GM23248 (cell line): ENCODE measurements at regions not wholly inside any gene's neighbourhood (a gene's known extent, or its start where the extent isn't known, plus 50 kb on each side); places are given as distances from the start of the nearest gene placed in this dataset.

Source experiments
- DNase-seq: peaks from one replicate; pipeline ENCODE4 v3.0.0-alpha.2; 2015
- H2AFZ ChIP-seq: fragments of 200-600 bp; sonication (generic); 2 replicates; pipeline ENCODE4 v1.6.1; 2016; ENCODE audit warnings: antibody characterized with exemption
- H3F3A ChIP-seq: fragments of 200-600 bp; sonication (generic); 2 replicates; pipeline ENCODE4 v1.6.1; 2016; ENCODE audit warnings: mild to moderate bottlenecking, antibody characterized with exemption, mixed run types; ENCODE audit not compliant: insufficient read depth
- H3K27ac ChIP-seq: fragments of 200-600 bp; sonication (generic); 2 replicates; pipeline ENCODE4 v1.5.1; 2016; ENCODE audit warnings: mild to moderate bottlenecking
- H3K27me3 ChIP-seq: fragments of 200-600 bp; sonication (generic); replicated peaks from 2 replicates; pipeline ENCODE4 v1.6.1; 2016; ENCODE audit warnings: mild to moderate bottlenecking; ENCODE audit not compliant: insufficient read depth
- H3K36me3 ChIP-seq: fragments of 200-600 bp; sonication (generic); 2 replicates; pipeline ENCODE4 v1.6.1; 2016; ENCODE audit warnings: low read depth, mild to moderate bottlenecking
- H3K4me1 ChIP-seq: fragments of 200-600 bp; sonication (generic); 2 replicates; pipeline ENCODE4 v1.6.1; 2016; ENCODE audit warnings: mild to moderate bottlenecking; ENCODE audit not compliant: insufficient read depth
- H3K4me2 ChIP-seq: fragments of 200-600 bp; sonication (generic); one replicate; pipeline ENCODE4 v1.6.1; 2016; ENCODE audit warnings: mild to moderate bottlenecking; ENCODE audit not compliant: unreplicated experiment
- H3K4me3 ChIP-seq: fragments of 200-600 bp; sonication (generic); 2 replicates; pipeline ENCODE4 v1.5.1; 2016; ENCODE audit warnings: mild to moderate bottlenecking
- H3K79me2 ChIP-seq: fragments of 200-600 bp; sonication (generic); 2 replicates; pipeline ENCODE4 v1.6.1; 2016; ENCODE audit warnings: mild to moderate bottlenecking; ENCODE audit not compliant: insufficient read depth
- H3K9ac ChIP-seq: fragments of 200-600 bp; sonication (generic); 2 replicates; pipeline ENCODE4 v1.6.1; 2016; ENCODE audit warnings: mild to moderate bottlenecking
- H3K9me2 ChIP-seq: fragments of 200-600 bp; sonication (generic); 2 replicates; pipeline ENCODE4 v1.6.1; 2016; ENCODE audit warnings: mixed run types, mild to moderate bottlenecking, moderate library complexity; ENCODE audit not compliant: insufficient read depth
- H3K9me3 ChIP-seq: fragments of 200-600 bp; sonication (generic); one replicate; pipeline ENCODE4 v1.6.1; 2017; ENCODE audit warnings: low read depth
- H4K20me1 ChIP-seq: fragments of 200-600 bp; sonication (generic); 2 replicates; pipeline ENCODE4 v1.6.0; 2016; ENCODE audit not compliant: insufficient read depth
- EZH2 ChIP-seq: fragments of 200-600 bp; sonication (generic); IDR thresholded peaks from 2 replicates; pipeline ENCODE4 v1.6.1; 2018; ENCODE audit warnings: antibody characterized with exemption, mild to moderate bottlenecking; ENCODE audit not compliant: insufficient read depth, poor library complexity, severe bottlenecking
- EZH2phosphoT487 ChIP-seq: fragments of 200-600 bp; sonication (generic); IDR thresholded peaks from 2 replicates; pipeline ENCODE4 v1.6.1; 2018; ENCODE audit warnings: antibody characterized with exemption, moderate library complexity, mild to moderate bottlenecking, low read depth; ENCODE audit not compliant: insufficient read depth
- WGBS, 2 experiments: methylation state at CpG; one replicate each; pipeline ENCODE4 v1.1.6; 2015 to 2017; ENCODE audit warnings: low lambda C conversion rate in 2 of 2, low coverage in 1 of 2; ENCODE audit errors: missing lambda C conversion rate in 2 of 2; 5-methylcytosine and 5-hydroxymethylcytosine counted together
- in situ Hi-C: fragments of 300-500 bp; cut with MboI; formaldehyde crosslinking; loops from 2 replicates; pipeline ENCODE4 v1.15.0; 2020

DNA sequence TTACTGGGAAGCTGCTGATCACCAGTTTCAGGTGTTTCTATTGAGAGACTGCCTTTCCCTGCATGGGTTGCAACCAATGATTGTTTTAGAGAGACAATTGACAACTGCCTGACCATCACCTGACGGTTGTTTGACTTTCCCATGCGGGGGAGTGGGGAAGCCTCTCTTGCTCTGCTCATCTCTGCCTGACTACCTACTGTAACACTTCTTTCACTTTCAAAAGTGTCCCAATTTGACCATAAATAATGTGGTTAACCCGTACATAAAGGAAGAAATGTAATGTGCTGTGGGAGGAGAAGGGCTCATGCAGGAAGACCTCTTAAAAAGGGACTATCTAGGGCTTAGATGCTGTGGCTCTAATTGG, 122.1 kb upstream of the PHACTR1 start:
- Histone ChIP-seq H3K36me3 (no peaks in the 10 kb centered on the region), H3K4me1 (peaks cover 13% of the 10 kb centered on the region), H3K4me3 (no peak overlapping the region), H3K9me3 (no peaks in the 10 kb centered on the region), H4K20me1 (no peaks in the 10 kb centered on the region), H2AFZ (no peak overlapping the region), H3F3A (no peaks in the 10 kb centered on the region), H3K9ac (no peak overlapping the region), H3K27ac (no peak overlapping the region), H3K79me2 (no peaks in the 10 kb centered on the region), H3K27me3 (no peaks in the 10 kb centered on the region), H3K4me2 (no peak overlapping the region), H3K9me2 (no peaks in the 10 kb centered on the region; the same call in 1 of the 2 replicates)
- TF ChIP-seq EZH2phosphoT487 (no peak), EZH2 (no peak)
- WGBS, 2 experiments, result 93 to 96% methylated on average over 3 of the region's 3 CpGs
- in situ Hi-C loops, result loop anchor here (10.0 kb wide), 1 partner anchor 200 kb away; no protein-coding TSS in a partner anchor
- DNase-seq, result no peak

DNA sequence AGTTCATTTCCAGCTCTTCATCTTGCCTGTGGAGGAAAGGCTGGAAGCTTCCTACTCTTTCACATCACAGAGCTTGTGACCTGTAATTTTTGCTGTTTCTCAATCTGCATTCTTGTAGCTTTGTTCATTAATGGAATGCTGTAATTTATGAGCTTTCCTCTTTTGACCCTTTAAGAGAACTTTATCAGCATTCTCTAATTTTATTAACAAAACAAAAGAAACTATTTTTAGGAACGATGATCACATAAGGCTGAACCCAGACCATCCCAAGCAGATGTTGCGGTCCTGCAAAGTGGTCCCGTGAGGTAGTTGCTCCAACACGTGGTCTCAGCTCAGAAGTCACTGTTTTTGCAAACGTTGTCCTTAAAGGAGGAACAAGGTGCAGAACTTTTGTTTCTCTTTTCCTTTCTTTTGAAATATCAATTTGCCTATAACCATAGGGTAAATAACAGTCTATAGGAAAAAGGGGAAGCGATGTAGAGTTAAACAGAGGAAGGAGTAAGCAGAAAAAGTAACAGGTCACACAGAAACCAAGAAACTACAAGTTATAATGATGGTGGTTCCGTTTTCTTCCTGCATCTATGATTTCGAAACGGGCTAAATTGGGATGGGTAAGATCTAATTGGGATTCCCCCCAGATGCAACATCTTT, 121.3 kb upstream of the PHACTR1 start:
- Histone ChIP-seq H3K4me2 (no peak overlapping the region), H3K36me3 (no peaks in the 10 kb centered on the region), H4K20me1 (no peaks in the 10 kb centered on the region), H3K79me2 (no peaks in the 10 kb centered on the region), H3K27me3 (no peaks in the 10 kb centered on the region), H2AFZ (no peak overlapping the region), H3K9ac (no peak overlapping the region), H3K27ac (no peak overlapping the region), H3K4me3 (no peak overlapping the region), H3K4me1 (peaks cover 13% of the 10 kb centered on the region), H3K9me2 (no peaks in the 10 kb centered on the region; the same call in 1 of the 2 replicates), H3F3A (no peaks in the 10 kb centered on the region), H3K9me3 (no peaks in the 10 kb centered on the region)
- peak; percentile 35 for DNase-seq
- in situ Hi-C loops, result loop anchor here (10.0 kb wide), 1 partner anchor 200 kb away; no protein-coding TSS in a partner anchor
- TF ChIP-seq EZH2phosphoT487 (no peak), EZH2 (no peak)
- WGBS, 2 experiments, result 91% methylated on average over 9 of the region's 9 CpGs

DNA sequence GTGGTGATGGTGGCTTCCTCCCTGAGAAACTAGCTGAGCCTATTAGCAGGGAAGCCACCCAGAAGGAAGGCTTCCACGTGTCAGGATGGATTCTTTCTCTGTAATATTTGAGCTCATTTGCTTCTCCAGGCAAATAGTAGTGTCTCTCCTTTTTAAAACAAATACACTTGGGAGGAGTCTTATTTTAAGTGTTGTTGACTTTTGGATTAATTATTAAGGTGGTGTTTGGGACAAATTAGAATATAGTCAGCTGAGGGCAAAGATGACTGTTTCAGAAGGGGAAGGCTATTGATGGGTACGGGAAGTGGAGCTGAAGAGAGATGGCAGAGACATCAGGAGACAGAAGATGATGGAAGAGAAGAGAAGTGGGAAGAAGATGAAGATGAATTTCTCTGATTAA, 119.8 kb upstream of the PHACTR1 start:
- Histone ChIP-seq H3K79me2 (no peaks in the 10 kb centered on the region), H3K9ac (no peak overlapping the region), H3K9me3 (no peaks in the 10 kb centered on the region), H3K4me1 (peaks cover 18% of the 10 kb centered on the region), H3K27me3 (no peaks in the 10 kb centered on the region), H3K27ac (no peak overlapping the region), H3K4me2 (no peak overlapping the region), H3K36me3 (no peaks in the 10 kb centered on the region), H3F3A (no peaks in the 10 kb centered on the region), H4K20me1 (no peaks in the 10 kb centered on the region), H2AFZ (no peak overlapping the region), H3K4me3 (no peak overlapping the region), H3K9me2 (no peaks in the 10 kb centered on the region)
- in situ Hi-C loops, result loop anchor here (10.0 kb wide), 1 partner anchor 202 kb away; no protein-coding TSS in a partner anchor
- 92 to 95% methylated on average over 2 of the region's 2 CpGs for WGBS, 2 experiments
- no peak for DNase-seq
- TF ChIP-seq EZH2phosphoT487, result no peak

DNA sequence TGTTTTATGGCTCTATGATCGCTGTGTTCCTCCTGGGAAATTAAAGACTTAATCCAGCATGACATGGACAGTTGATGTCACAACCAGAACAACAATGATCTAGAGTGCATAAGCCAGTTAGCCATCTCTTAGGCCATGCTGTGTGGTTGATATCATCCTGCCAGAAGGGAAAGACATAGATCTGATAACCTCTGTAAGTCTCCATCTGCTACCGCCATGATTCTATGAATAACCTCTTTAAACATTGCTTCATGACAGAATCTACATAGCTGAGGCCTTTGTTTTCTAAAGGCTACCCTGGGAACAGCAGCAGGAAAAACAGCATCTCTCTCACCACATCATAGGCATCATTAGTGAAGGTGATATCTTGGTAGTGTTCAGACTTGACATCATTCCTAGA, 117.6 kb upstream of the PHACTR1 start:
- no peaks in the 10 kb centered on the region for H3K36me3 ChIP-seq
- 93 to 96% methylated on average over 2 of the region's 2 CpGs for WGBS, 2 experiments
- H3K27ac ChIP-seq, result no peak overlapping the region
- H3K4me3 ChIP-seq, result no peak overlapping the region
- TF ChIP-seq EZH2phosphoT487, result no peak
- no peak for TF ChIP-seq EZH2
- no peak overlapping the region for H2AFZ ChIP-seq
- no peaks in the 10 kb centered on the region for H3K79me2 ChIP-seq
- DNase-seq, result no peak
- H3K4me1 ChIP-seq, result peaks cover 31% of the 10 kb centered on the region
- H3F3A ChIP-seq, result 0 out of 2 replicates have a peak, but pooled peaks cover 4% of the 10 kb centered on the region
- no peaks in the 10 kb centered on the region for H4K20me1 ChIP-seq
- no peaks in the 10 kb centered on the region for H3K9me2 ChIP-seq
- no peaks in the 10 kb centered on the region for H3K27me3 ChIP-seq
- no peaks in the 10 kb centered on the region for H3K9me3 ChIP-seq
- H3K4me2 ChIP-seq, result no peak overlapping the region
- no peak overlapping the region for H3K9ac ChIP-seq
- in situ Hi-C loops, result loop anchor here (10.0 kb wide), 1 partner anchor 204 kb away; no protein-coding TSS in a partner anchor

DNA sequence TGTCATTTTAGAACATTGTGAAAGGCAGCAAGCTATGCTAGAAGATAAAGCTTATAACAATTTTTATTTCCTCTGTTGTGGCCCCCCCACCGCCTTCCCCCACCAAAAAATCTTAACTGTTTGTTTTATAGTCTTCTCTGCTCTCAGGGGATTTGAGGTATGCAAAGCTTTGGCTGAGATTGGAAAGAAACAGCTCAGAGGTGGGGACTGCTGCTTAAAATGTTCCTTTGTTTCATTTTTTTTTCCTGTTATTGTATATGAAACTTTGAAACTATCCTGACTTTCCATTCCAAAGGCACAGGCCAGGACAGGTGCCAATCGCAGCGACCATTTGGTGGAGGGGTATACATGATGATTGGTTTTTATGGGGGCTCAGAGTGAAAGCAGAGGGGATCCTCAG, 114.7 kb upstream of the PHACTR1 start:
- TF ChIP-seq EZH2phosphoT487, result no peak
- TF ChIP-seq EZH2, result no peak
- DNase-seq, result peak; percentile 34
- Histone ChIP-seq H3K4me1 (peaks cover 18% of the 10 kb centered on the region), H3K36me3 (no peaks in the 10 kb centered on the region), H3K9me3 (no peaks in the 10 kb centered on the region), H3K4me3 (no peak overlapping the region), H3K4me2 (no peak overlapping the region), H3K79me2 (no peaks in the 10 kb centered on the region), H3K9me2 (no peaks in the 10 kb centered on the region), H3K27ac (no peak overlapping the region), H4K20me1 (no peaks in the 10 kb centered on the region), H3K9ac (no peak overlapping the region), H3K27me3 (no peaks in the 10 kb centered on the region), H2AFZ (no peak overlapping the region), H3F3A (0 out of 2 replicates have a peak, but pooled peaks cover 4% of the 10 kb centered on the region)
- 78 to 79% methylated on average over 3 of the region's 3 CpGs for WGBS, 2 experiments
- in situ Hi-C loops, result loop anchor here (10.0 kb wide), 2 partner anchors 307 to 1017 kb away; partner anchors contain the start of gene EDN1
